Thyroid gland (tissue), 4 donors: ENCODE measurements at regions not wholly inside any gene's neighbourhood (a gene's known extent, or its start where the extent isn't known, plus 50 kb on each side); places are given as distances from the start of the nearest gene placed in this dataset.

Experiments
- POLR2A ChIP-seq, 2 donors: fragments of 450-650 bp; IDR thresholded peaks; one replicate each; pipeline ENCODE4 v1.6.1; 2017; ENCODE audit warnings: antibody characterized with exemption in 2 of 2, mild to moderate bottlenecking in 2 of 2, moderate library complexity in 1 of 2
- TF ChIP-seq, protein P1 (sequence below), 6 experiments: fragments of 200-600 bp in 3 of 6; fragments of 450-650 bp in 3 of 6; sonication (generic) in 3 of 6; IDR thresholded peaks; one replicate each; pipeline ENCODE4 v1.5.1; 2016 to 2019; ENCODE audit warnings: antibody characterized with exemption in 6 of 6, mild to moderate bottlenecking in 2 of 6, inconsistent platforms in 1 of 6, moderate library complexity in 1 of 6

DNA sequence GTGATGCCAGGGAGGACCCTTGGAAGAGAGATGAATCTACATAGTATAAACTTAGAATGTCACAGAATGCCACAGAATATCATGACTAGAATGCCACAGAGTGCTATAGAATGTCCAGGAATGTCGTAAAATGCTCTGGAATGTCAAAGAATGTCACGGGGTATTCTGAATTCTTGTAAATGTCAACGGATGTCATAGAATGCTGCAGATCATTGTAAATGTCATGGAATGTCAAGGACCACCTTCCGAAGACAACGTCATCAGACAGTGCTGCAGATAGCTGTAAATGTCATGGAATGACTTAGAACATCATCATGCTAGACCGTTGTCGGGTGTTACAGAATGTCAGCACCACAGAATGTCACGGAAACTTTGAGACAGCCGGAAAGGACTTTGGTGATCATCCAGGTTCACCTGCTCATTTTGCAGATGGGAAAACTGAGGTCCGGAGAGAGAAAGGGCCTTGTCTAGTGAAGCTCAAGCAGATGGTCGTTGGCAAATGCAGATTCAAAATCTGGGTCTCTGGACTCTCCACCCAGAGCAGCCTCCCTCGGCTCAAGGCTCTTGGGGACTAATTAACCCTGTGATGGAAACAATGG lies 117.1 kb downstream of the LHX2 start:
- TF ChIP-seq, protein P1, sequence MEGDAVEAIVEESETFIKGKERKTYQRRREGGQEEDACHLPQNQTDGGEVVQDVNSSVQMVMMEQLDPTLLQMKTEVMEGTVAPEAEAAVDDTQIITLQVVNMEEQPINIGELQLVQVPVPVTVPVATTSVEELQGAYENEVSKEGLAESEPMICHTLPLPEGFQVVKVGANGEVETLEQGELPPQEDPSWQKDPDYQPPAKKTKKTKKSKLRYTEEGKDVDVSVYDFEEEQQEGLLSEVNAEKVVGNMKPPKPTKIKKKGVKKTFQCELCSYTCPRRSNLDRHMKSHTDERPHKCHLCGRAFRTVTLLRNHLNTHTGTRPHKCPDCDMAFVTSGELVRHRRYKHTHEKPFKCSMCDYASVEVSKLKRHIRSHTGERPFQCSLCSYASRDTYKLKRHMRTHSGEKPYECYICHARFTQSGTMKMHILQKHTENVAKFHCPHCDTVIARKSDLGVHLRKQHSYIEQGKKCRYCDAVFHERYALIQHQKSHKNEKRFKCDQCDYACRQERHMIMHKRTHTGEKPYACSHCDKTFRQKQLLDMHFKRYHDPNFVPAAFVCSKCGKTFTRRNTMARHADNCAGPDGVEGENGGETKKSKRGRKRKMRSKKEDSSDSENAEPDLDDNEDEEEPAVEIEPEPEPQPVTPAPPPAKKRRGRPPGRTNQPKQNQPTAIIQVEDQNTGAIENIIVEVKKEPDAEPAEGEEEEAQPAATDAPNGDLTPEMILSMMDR (IDR thresholded peaks at IDR 0.05) = no peak
- no peak for TF ChIP-seq POLR2A (IDR thresholded peaks at IDR 0.05)
